ENCODE measurements at regions not wholly inside any gene's neighbourhood (a gene's known extent, or its start where the extent isn't known, plus 50 kb on each side); places are given as distances from the start of the nearest gene placed in this dataset.

DNA sequence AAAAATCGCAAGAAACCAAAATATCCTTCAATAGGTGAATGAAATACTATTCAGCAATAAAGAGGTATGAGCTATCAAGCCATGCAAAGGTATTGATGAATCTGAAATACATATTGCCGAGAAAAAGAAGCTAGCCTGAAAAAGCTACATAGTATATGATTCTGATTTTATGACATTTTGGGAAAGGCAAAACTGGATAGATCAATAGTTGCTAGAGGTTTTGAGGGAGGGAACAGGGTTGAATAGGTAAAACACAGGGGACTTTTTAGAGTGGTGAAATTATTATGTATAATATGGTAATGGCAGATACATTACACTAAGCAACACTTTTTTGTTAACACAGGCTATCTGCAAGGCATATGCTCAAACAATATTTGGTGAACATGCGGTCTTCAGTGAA lies 327.6 kb upstream of the ADAMTSL1 start:
- DNase-seq (ENCODE audit: low read depth in 2 of 2), result no peak

DNA sequence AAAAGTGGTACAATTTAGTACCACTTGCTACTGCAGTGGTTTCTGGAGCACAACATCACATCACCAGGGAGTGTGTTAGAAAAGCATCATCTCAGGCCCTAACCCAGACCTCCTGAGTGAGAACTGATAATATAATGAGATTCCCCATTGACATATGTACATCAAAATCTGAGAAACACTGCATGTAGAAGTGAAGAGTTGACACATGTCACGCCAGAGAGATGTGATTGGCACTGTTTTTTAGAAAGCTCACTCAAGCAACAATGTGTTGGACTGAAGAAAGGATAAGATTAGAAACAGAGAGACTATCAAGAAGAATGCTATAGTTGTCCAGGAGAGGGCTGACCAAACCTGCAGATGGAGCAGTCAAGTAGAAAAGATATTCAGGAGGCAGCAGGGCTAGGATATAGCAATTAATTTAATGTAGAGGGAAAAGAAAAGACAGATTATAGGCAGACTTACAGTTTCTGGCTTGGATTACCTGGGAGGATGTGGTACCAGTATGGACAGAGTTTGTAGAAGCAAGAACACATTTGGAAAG lies 324.4 kb upstream of the ADAMTSL1 start:
- DNase-seq (ENCODE audit: low read depth in 2 of 2), result no peak

DNA sequence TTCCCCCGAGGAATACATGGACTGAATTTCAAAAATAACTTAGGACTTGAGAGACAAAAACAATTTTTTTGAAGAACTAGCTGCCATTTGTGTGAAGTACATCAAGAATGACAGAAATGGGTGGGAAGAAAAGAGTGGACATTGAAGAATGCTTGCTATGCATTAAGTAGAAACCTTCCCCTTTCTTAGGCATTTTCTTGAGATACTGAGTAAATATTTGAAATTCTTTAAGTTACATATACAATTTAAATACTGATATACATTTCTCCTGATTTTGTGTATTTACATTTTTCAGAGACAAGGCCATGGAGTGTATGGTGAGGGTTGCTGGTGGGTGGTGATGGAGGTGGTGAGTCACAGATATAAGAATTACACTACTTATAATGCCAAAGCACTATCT lies 319.3 kb upstream of the ADAMTSL1 start:
- no peak for DNase-seq (ENCODE audit: low read depth in 2 of 2)

DNA sequence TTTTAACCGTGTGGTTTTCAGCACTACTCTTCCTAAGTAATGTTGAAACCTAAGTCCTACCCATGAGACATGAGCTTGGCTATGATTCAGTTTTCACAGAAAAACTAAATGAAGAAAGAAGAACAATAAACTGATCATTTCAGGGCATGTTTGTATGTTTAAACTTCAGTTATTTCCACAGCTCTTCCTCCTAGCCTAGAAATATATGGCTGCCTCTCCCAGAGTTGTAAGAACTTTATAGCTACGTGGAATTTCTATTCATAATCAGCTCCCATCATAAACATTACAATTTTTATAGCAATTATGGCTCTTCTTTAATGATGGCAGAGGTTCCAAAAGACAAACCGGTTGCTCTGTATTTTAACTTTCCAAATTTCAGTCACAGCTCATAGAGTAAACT lies 314.7 kb upstream of the ADAMTSL1 start:
- no peak for DNase-seq (ENCODE audit: low read depth in 2 of 2)

- DNase-seq (ENCODE audit: low read depth in 2 of 2), result no peak
These were observed 310.8 kb upstream of the ADAMTSL1 start for GRCh38 chr9:18163146-18163545.

DNA sequence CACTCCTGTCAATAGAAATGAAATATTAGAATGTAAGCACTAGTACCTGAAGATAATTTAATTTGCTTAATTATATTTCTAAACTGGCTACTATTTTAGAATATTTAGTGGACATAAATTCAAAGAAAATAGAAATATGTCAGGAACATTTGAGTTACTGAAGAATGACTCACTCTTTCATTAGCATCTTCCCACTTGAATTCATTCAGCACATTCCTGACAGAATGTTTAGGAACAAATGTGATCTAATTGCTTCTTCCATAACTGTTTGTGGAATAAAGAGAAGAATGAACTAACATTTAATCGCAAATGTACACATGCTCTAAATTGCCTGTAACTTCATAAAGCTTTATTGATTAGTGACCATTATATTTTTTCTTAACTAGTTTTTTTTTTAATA lies 306.2 kb upstream of the ADAMTSL1 start:
- DNase-seq (ENCODE audit: low read depth in 2 of 2), result no peak

DNA sequence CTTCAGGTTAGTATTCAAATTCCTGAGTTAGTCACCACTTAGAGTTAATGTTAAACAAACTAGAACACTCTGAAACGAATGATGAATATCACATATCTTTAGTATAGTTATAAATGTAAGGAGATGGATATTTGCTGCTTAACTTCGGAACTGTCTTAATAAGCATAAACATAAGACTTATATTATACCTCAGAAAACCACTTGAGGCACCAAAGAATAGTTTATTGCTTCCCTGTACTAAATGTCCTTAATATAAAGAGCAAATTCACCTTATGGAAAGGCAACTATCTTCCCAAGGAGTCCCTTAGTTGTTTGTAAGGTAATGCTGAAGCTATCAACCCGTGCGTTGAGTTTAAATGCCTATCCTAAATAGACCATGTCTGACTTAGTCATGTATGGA lies 300.0 kb upstream of the ADAMTSL1 start:
- DNase-seq (ENCODE audit: low read depth in 2 of 2), result no peak

DNA sequence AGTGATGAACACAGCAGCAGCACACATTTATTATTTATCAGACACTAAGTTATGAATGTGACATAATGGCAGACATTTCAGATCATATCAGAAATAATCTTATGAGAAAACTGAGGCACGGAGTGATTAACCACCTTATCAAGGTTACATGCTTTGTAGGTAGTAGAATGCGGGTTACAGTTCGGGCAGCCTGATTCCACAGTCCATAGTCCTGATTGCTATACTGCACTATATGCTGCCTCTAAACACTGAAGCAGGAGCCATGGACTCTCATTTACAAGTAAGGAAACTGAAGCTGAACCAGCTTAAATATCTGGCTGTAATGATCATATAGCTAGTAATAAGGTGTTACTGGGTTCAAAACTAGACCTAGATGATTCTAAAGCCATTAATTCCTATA lies 291.3 kb upstream of the ADAMTSL1 start:
- no peak for DNase-seq (ENCODE audit: low read depth in 2 of 2)

DNA sequence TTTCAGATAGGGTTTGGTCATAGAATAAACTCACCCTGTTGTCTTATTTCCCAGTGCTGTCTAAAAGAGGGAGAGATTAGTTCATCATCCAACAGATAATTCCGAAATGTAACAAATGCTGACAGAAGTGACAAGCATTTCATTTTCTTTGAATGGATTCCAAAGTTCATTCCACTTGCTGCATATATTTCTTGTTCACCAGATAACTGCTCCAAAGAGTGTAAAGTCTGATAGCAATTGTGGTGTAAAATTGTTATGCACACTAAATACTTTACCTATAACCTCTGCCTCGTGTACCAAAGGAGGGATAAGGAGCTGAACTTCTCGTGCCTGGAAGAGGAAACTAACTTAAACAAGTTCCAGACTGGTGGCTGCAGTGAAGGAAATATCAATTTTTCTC lies 290.0 kb upstream of the ADAMTSL1 start:
- DNase-seq (ENCODE audit: low read depth in 2 of 2), result no peak

DNA sequence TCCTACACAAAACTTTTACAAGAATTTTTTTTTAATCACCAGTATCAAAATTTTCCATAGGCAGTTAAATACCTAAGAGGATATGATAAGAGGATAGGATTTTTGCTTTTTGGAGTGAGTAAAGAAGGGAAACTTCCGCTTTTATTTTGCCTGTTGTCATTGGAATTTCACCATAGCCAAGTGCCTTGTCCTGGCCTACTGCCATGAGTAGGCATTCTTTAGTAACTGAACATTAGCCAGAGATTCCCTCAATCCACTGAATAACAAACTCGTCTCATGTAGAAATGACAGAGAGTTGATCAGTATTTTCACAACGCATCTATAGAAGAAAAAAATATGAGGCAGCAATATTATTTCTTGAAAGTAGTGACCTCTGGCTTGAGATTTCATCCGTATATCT lies 289.6 kb upstream of the ADAMTSL1 start:
- DNase-seq (ENCODE audit: low read depth in 2 of 2), result no peak

DNA sequence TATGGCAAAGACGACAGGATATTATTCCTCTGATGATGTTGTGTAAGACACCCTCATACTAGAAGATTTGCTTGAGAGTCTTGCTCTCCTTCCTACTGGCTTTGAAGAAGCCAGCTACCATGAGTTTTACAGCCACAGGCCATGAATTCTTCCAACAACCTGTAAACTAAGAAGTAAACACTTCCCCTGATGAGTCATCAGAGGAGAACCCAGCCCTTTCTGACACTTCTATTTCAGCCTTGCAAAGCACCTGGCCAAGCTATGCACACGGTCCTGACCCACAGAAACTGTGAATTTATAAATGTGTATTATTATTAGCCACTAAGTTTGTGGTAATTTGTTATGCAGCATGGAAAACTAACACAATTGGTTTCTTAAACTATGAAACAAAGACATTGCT lies 288.8 kb upstream of the ADAMTSL1 start:
- no peak for DNase-seq (ENCODE audit: low read depth in 2 of 2)

- DNase-seq (ENCODE audit: low read depth in 2 of 2), result no peak
These were observed 285.0 kb upstream of the ADAMTSL1 start for GRCh38 chr9:18188971-18189370.

DNA sequence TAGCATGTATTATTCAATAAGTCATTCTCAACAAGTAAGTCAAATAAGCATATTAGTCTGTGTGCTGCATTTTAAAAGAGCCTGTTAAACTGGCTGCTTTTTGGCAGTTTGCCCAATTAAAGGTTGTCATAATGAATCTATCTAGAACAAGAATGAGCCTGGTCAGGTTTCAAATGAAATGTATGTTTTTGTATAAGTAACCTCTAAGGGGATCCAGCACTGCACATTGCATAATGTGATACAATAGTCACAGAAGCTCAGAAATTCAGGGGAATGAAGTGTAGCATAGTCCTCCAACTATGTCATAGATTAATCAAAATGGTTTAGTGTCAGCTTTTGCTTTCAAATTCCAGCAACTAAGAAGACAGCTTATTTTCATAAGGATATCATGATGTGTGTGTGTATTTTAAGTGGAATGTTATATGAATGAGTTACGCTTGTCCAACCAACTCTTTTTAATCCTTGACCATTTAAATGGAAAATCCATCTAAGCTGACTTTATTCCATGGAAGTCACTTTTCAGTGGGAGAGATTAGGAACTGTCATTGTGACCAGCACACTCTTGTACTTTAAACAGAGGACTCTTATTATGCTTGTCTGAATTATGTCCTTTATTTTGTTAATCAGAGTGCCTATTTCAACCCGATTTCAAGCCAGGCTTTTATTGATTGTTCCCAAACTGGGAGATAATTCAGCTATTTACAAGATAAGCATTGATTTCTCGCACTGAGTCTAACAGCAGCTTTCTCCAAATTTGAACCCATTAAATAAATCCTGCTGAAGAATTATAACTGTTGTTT lies 283.9 kb upstream of the ADAMTSL1 start:
- no peak for DNase-seq (ENCODE audit: low read depth in 2 of 2)

DNA sequence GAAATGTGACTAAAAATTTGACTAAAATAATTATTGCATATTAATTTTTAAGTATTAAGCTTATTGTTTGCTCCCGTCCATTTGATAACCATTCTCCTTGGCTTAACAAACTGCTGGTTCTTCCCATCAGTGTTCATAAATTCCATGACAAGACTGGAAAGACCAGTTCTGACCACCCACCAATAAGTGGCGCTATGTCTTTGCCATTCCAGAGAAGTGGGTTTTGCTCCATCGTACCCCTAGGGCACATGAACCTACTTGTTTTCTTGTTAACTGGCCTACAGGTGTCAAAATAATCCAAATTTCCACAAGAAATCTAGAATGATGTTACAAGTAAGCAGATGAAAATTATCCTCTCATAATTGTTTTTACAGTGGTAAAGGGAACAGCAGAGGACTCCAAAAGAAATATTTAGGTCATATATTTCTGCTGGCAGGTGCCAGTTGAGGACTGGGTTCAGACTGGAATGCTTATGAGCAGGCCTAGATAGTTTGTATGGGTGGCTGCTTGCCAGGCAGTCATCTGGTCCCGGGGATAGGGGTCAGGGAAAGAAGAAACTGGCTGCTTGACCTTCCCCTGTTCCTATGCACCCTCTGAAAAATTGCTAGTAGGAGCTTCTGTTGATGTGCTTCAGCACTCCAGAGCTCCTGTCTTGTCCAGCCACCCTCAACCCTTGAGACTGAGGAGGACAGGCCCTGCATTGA lies 283.1 kb upstream of the ADAMTSL1 start:
- DNase-seq (ENCODE audit: low read depth in 2 of 2), result no peak

GRCh38 chr9:18194316-18194715 lies 279.6 kb upstream of the ADAMTSL1 start:
- no peak for DNase-seq (ENCODE audit: low read depth in 2 of 2)

DNA sequence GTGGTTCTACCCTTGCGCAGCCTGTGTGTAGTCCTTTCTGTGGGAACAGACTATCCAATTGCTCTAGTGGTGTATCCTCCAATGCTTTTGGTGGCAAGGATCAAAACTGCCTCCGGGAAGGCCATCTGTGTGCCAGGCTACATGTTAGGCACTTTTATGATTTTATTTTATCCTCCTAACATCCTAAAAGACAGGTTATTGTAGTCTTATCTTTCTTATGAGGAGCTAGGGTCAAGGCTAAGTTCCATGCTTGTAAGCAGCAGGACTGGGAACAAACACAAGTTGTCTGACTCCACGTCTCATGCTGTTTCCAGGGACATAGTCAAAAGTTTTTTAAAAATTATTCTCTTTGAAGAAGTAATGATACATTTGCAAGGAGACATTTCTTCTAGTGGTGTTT lies 278.7 kb upstream of the ADAMTSL1 start:
- DNase-seq (ENCODE audit: low read depth in 2 of 2), result no peak

DNA sequence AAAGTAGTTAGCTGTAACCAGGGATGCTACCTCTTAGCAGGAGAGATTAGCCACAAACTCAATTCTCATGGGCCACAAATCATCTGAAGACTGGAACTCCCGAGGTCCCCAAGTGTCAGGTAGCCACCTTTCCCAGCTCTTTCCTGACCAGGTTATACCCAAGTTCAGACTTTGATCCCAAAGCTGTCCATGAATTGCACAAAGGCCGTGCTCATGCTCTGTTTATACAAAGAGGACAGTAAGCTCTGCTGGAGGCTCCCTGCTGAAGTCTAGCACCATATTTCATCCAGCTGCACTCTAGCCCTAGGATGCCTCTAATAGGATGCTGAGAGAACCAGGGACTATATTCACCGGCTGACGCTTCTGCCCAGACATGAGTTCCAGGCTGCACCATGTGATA lies 271.0 kb upstream of the ADAMTSL1 start:
- no peak for DNase-seq (ENCODE audit: low read depth in 2 of 2)

GRCh38 chr9:18207735-18208134 lies 266.2 kb upstream of the ADAMTSL1 start:
- DNase-seq (ENCODE audit: low read depth in 2 of 2), result no peak

DNA sequence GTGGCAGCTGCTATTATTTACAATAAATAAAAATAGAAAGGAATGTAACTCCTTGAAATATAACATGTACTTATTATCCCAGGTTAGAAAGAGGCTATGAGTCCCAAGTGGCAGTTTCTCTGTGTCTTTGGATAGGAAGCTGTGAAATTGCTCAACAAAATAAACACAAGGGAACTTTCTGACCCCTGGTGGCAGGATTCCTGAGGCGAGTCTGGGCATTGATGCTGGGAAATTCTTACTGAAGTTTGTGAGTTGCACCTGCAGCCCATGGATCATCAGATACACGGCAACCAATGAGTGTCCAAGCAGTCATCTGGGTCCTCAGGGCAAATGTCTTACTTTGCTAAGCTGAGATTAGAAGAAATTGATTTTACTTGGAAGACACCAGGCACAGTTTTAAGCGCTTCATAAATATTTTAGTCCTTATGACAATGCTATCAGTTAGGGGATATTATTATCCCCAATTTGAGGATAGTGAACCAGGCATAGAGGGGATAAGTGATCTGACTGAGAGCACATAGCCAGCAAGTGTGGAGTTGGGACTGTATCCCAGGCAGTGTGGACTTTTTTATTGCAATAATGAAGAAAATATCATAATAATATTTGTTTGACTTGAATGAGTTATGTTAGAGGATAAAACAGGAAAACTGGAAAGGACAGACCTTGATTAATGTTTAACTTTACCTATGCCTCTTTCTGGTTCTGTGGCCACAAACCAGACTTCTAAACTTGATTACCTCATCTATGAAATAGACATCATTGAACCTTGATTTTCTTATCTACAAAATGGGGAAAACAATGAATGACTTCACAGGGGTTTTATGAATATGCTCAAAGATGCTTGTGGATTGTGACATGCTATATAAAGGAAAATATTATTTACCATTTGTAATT lies 265.5 kb upstream of the ADAMTSL1 start:
- no peak for DNase-seq (ENCODE audit: low read depth in 2 of 2)

DNA sequence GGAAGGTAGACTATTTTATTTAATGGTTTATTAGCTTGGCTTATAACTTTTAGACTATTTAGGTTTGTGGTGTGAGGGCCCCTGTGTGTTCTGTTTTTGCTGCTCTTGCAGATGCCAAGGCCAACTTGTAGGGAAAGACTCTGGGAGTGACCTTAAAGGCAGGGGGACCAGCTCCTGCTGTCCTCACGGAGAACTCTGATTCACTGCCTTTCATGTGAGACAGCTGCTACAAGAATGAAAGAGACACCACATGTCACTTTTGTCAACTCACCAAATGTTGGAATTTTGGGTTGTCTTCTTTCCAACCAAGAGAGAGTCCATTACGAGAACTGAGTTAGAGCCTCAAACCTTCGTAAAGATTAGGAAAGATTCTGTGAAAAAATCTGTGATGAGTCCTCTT lies 258.3 kb upstream of the ADAMTSL1 start:
- DNase-seq (ENCODE audit: low read depth in 2 of 2), result no peak

- DNase-seq (ENCODE audit: low read depth in 2 of 2), result no peak
These were observed 257.6 kb upstream of the ADAMTSL1 start for GRCh38 chr9:18216376-18216775.

- no peak for DNase-seq (ENCODE audit: low read depth in 2 of 2)
These were observed 245.9 kb upstream of the ADAMTSL1 start for GRCh38 chr9:18228101-18228500.
